ENCODE measurements at regions not wholly inside any gene's neighbourhood (a gene's known extent, or its start where the extent isn't known, plus 50 kb on each side); places are given as distances from the start of the nearest gene placed in this dataset.

DNA sequence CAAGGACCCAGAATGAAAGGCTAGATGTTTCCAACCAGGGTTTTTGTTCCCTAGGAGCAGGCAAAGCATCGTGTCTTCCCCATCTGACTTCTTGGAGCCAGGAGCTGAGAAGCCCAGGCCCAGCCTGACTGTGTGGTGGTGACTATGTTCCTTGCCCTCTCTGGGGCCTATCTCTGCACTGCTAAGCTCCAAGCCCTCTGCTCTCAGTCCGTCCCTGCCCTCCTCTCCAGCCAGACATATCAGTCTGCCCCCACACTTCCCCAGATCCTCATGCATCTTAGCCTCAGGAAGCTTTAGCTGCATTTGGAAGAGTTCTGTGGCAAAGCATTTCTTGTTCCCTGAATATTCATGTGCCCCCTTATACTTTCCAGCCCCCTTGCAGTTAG, 196.6 kb downstream of the CYP26B1 start:
- no peak for TF ChIP-seq CTCF (IDR thresholded peaks at IDR 0.05)
- no peak for TF ChIP-seq POLR2A (IDR thresholded peaks at IDR 0.05)
